GM19023 (cell line): ENCODE measurements at regions not wholly inside any gene's neighbourhood (a gene's known extent, or its start where the extent isn't known, plus 50 kb on each side); places are given as distances from the start of the nearest gene placed in this dataset.
A peak's percentile ranks its signal among the peaks of the same experiment; 100 is the strongest.
"Not testable (repeated sequence)": the region's sequence is repeated elsewhere in the genome, so short reads cannot be mapped to it uniquely, and the experiment has no call there.

Source experiments
- ATAC-seq: cut with Tn5 transposase; IDR thresholded peaks from one replicate; pipeline ENCODE4 v1.9.1; 2021; ENCODE audit warnings: mild to moderate bottlenecking, moderate library complexity; ENCODE audit not compliant: unreplicated experiment

GRCh38 chr6:85360794-85361642 lies 88.9 kb upstream of the NT5E start:
- ATAC-seq = no peak

GRCh38 chr6:85357651-85358050 lies 92.2 kb upstream of the NT5E start:
- ATAC-seq = no peak

DNA sequence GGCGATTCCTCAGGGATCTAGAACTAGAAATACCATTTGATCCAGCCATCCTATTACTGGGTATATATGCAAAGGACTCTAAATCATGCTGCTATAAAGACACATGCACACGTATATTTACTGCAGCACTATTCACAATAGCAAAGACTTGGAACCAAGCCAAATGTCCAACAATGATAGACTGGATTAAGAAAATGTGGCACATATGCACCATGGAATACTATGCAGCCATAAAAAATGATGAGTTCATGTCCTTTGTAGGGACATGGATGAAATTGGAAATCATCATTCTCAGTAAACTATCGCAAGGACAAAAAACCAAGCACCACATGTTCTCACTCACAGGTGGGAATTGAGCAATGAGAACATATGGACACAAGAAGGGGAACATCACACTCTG lies 93.1 kb upstream of the NT5E start:
- ATAC-seq = not testable (repeated sequence)

DNA sequence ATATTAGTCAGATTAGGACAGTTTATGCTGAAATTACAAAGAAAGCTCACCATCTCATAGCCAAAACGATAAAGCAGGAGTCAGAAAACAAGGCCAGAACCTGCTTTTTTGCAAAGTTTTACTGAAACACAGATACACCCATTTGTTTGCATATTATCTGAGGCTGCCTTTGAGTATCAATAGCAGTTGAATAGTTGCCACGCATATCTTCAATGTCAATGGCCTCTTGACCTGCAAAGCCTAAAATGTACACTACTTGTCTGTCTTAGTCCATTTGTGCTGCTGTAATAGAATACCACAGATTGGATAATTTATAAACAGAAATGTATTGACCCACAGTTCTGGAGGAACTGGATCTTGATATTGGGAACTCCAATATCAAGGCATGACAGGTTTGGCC lies 94.1 kb upstream of the NT5E start:
- no peak for ATAC-seq

DNA sequence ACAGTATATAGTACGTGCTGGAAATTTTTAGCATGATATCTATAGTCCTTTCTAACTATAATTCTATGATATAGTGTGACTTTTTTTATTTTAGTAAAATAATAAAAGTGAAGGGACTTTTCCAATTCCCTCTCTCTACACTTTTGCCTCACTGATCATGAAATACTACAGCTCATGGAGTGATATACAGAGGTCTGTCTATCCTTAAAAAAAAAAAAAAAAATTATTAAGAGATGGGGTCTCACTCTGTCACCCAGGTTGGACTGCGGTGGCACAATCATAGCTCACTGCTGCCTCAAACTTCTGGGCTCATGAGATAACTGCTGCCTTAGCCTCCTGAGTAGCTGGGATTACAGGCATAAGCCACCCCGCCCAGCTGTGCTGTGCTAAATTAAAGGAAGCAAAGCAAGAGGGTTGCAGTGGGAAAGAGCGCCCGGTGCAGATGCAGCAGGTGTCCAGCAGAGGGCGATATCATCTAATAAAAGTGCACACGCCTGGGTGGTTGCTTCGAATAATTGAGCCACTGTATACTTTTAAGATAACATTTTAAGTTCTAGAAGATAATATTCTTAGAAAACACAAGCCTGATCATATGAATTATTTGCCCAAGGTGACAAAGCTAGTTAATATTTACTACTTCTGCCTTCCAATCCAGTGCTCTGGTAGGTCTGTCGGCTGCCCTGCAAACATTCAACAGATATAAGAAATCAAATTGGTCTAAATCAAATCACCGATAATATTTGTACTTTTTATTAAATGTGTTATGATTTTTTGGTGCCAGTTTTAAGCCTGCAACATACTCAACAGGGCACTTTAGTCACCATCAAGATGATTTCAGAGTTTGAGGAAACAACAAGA lies 94.9 kb upstream of the NT5E start:
- peak; percentile 86 for ATAC-seq

DNA sequence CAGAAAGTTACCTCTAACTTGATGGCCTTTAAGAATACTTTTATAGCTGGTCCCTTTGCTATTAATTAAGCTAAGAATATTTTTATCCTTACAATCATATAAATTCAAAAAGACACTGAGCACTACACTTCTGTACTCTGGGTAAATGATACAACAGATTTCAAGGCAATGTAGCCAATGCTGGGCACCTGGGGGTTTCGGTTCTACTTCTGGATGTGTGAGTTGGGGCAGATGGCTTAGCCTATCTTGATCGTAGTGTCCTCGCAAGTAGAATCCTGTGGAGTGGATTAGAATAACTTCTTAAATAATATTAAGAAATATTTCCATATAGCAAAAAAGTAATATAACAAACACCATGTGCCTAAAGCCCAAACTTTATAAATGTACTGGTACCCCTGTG lies 96.9 kb upstream of the NT5E start:
- no peak for ATAC-seq

DNA sequence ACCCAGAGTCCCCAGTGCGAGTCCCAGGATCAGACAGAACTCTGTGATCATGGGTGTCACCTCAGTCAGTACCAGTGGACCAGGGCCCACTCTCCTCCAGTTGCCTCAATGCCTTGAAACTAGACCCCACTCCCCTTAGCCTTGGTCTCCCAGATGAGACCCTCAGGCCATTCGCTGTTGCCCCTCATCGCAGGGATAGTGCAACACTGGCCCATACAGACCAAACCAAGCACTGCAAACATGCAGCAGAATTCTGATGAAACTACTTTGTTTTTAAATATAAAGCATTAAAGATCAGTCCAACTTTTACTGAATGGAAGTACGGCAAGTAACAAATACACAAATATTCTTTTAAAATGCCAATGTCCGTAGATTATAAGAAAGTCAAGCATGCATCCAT lies 101.2 kb upstream of the NT5E start:
- no peak for ATAC-seq

- no peak for ATAC-seq
These were observed 102.1 kb upstream of the NT5E start for GRCh38 chr6:85347812-85348211.

DNA sequence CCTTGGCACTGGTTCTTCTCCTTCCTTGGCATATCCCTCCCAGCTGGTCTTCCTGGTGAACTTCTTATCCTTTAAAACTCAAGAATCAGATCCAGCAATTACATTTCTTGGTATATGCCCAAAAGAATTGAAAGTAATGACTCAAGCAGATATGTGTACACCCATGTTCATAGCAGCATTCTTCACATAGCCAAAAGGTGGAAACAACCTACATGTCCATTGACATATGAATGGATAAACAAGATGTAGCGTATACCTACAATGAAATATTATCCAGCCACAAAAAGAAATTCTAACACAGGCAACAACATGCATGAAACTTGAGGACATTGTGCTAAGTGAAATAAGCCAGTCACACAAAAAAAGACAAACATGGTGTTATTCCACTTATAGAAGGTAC lies 103.7 kb upstream of the NT5E start:
- no peak for ATAC-seq

DNA sequence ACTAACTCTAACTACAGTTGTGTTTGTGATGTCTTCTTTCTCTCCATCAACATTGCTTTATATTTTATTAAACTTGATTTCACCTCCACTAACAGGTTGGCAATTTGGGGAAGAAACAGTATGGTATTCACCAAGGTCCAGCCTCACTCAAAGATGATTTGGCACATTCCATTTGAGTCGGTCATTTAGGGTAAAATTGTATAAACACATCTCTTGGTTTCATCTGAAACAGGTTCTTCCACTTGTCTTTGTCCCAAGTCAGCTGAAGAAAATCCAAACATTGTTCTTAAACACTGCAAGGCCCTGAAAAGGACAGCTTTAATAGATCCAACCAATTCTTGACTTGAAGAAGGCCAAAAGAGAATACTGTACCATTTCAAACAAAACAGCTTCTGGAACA lies 104.9 kb upstream of the NT5E start:
- ATAC-seq = no peak

DNA sequence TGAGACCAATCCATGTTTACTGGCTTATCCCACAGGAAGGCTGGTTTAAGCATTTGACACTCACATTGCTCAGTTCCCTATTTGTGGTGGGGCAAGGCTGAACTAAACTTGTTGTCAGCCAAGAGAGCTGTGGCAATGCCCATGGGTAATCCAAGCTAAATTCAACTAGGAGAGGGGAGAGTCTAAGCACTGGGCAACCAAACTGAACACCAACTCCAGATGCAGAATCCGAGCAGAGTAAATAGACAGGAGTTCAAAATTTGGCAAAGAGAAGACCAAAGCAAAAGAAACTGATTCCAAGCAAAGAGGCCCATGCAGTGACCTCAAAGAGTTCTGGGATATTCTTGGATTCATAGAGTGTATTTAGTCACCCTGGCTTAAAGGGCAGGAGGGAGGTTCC lies 106.5 kb upstream of the NT5E start:
- ATAC-seq = no peak

- ATAC-seq = no peak
These were observed 120.7 kb upstream of the NT5E start for GRCh38 chr6:85329196-85329595.

GRCh38 chr6:85325811-85326210 lies 124.1 kb upstream of the NT5E start:
- ATAC-seq = not testable (repeated sequence)

- ATAC-seq = peak; percentile 81
These were observed 126.3 kb upstream of the NT5E start for GRCh38 chr6:85323435-85324040.

DNA sequence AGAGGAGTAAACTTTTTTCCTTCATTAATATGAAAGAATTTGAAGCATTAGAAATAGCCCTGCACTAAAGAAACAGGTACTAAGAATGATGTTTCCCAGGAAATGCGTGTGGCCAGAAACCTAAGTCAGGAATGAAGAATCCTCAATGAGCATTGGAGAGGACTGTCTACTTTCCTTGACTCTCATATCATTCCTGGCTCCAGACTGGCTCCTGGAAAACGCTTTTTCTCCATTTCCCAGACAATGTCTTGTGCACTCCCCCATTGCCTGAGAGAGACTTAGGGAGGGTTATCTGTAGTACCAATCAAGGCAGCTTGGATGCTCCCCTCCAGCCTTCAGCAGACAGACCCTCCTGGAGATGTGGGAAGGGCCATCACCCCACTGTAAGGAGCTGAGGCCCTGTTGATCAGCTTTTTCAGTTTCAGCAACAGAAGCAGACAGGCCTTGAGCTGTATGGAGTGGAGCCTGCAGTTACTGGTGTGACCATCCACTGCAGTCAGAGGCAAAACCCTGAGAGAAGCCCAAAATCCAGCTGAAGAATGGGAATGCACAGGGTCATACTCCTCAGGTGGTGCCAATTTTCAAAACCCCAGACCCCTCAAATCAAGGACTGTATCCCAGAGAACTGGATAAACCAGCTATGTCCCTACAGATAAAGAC lies 127.3 kb upstream of the NT5E start:
- no peak for ATAC-seq

DNA sequence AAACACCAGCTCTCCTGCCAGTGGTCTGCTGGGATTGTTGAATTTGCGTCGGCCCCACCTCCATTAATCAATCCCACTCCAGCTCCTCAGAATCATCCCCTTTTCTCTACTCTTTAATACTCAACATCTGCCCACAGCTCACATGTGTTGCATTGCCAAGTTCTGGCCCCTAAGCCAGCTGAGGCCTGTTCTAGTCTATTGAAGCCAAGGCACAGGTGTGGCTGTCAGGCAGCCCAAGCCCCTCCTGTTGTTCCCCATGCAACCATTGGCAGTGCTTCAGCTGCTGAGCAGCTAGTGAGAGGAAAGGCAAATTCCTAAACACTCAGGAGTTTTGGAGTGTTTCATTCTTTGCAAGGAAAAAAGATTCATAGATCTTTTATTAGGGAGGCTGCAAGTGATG lies 128.0 kb upstream of the NT5E start:
- no peak for ATAC-seq

DNA sequence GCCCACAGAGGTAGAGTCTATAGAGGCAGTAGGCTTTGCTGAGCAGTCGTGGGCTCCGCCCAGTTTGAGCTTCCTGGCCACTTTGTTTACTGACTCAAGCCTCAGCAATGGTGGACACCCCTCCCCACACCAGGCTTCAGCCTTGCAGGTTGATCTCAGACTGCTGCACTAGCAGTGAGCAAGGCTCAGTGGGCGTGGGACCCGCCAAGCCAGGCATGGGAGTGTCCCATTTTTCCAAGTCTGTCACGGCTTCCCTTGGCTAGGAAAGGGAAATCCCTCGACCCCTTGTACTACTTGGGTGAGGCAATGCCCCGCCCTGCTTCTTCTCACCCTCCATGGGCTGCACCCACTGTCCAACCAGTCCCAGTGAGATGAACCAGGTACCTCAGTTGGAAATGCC lies 135.3 kb upstream of the NT5E start:
- ATAC-seq = no peak

- ATAC-seq = no peak
These were observed 149.3 kb upstream of the NT5E start for GRCh38 chr6:85300581-85300980.

GRCh38 chr6:85298553-85298952 lies 151.3 kb upstream of the NT5E start:
- no peak for ATAC-seq

GRCh38 chr6:85291326-85291725 lies 158.6 kb upstream of the NT5E start:
- ATAC-seq = no peak

GRCh38 chr6:85287654-85288053 lies 162.2 kb upstream of the NT5E start:
- ATAC-seq = no peak
